ENCODE measurements at regions not wholly inside any gene's neighbourhood (a gene's known extent, or its start where the extent isn't known, plus 50 kb on each side); places are given as distances from the start of the nearest gene placed in this dataset.

DNA sequence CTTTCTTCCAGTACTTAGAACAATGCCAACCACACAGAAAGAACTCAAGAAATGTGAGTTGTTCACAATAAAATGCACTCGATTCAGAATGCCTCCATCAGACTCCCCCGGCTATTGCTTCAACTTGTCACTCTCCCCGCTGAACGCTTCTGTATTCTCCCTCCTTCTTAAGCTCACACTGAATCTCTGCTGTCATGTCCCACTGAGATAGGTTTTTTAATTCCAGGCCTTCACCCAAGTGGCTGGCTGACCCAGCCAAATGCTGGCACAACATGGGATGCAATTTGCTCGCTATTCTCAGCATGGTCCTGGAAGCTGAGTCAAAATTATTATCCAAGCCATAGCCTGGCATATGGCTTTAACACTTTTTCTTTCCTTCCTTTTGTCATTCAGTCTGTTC, 76.8 kb upstream of the SERP2 start:
- TF ChIP-seq EP300 (IDR thresholded peaks at IDR 0.05; ENCODE audit: borderline replicate concordance) (no peak), NFIC (IDR thresholded peaks at IDR 0.05) (no peak), RAD21 (IDR thresholded peaks at IDR 0.05; ENCODE audit: low read depth) (no peak), ZBTB7A (IDR thresholded peaks at IDR 0.05; ENCODE audit: low read depth) (no peak), YY1 (IDR thresholded peaks at IDR 0.05; ENCODE audit: low read depth) (no peak), TAF1 (IDR thresholded peaks at IDR 0.05; ENCODE audit: low read depth) (no peak), CEBPB (IDR thresholded peaks at IDR 0.05) (no peak), REST (IDR thresholded peaks at IDR 0.05; ENCODE audit: low read depth) (no peak)
- TF ChIP-seq, protein P1, sequence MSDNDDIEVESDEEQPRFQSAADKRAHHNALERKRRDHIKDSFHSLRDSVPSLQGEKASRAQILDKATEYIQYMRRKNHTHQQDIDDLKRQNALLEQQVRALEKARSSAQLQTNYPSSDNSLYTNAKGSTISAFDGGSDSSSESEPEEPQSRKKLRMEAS (IDR thresholded peaks at IDR 0.05), result no peak

DNA sequence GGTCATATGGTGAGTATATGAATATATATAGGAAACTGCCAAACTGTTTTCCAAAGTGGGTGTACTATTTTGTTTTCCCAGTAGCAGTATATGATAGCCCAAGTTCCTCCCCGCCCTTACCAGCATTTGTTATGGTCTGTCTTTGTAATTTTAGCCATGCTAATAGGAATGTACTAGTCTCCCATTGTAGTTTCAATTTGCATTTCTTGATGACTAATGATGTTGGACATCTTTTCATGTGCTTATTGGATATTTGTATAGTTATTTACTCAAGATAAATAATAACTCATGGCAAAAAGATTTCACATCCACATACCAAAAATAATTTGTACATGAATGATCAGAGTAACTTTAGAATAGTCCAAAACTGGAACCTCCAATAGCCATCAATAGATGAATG, 75.3 kb upstream of the SERP2 start:
- TF ChIP-seq USF1 (IDR thresholded peaks at IDR 0.05) (no peak), CREB1 (IDR thresholded peaks at IDR 0.05; ENCODE audit: low read depth) (no peak), CEBPB (IDR thresholded peaks at IDR 0.05) (no peak), RAD21 (IDR thresholded peaks at IDR 0.05; ENCODE audit: low read depth) (no peak), TEAD4 (IDR thresholded peaks at IDR 0.05) (no peak), FOXM1 (IDR thresholded peaks at IDR 0.05; ENCODE audit: borderline replicate concordance, low read depth) (no peak), ZBTB7A (IDR thresholded peaks at IDR 0.05; ENCODE audit: low read depth) (no peak), TCF12 (IDR thresholded peaks at IDR 0.05; ENCODE audit: low read depth) (no peak), TAF1 (IDR thresholded peaks at IDR 0.05; ENCODE audit: low read depth) (no peak), YY1 (IDR thresholded peaks at IDR 0.05; ENCODE audit: low read depth) (no peak), EGR1 (IDR thresholded peaks at IDR 0.05) (no peak), REST (IDR thresholded peaks at IDR 0.05; ENCODE audit: low read depth) (no peak), NFIC (IDR thresholded peaks at IDR 0.05) (no peak), EP300 (IDR thresholded peaks at IDR 0.05; ENCODE audit: borderline replicate concordance) (no peak)
- TF ChIP-seq, protein P1 (IDR thresholded peaks at IDR 0.05), result no peak

DNA sequence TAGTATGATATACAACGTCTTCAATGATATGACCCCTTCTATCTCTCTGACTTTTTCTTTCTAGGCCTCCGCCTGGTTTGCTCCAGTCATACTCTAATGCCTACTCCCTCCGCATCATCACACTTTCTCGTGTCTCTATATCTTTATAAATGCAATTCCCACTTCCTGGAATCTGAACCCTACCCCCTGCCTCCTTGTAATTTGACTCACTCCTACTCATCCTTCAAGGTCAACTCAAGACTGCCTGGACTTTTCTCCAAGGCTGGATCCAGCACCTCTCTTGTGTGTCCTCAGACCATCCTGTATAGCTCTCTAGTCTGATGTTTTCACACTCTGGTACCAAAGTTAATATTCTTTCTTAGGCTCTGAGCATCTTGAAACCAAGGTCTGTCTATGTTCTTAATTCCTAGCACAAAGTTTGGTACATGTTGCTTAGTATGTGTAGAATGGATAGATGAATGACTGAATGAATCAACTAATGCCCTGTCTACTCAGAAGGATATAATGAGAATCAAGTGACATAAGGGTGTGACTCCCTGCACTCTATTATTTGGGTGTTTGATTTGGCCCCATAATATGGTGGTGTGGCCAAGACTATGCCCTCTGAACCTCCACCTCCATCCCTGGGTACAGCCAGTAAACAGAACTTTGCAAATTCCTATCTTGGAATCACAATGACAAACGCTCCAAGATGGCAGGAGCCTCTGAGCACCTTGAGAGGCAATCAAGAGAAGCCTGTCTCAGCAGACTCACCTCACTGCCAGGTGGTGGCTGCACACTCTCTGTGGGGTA, 74.3 kb upstream of the SERP2 start:
- TF ChIP-seq EP300 (IDR thresholded peaks at IDR 0.05; ENCODE audit: borderline replicate concordance) (no peak), CEBPB (IDR thresholded peaks at IDR 0.05) (no peak), TEAD4 (IDR thresholded peaks at IDR 0.05) (no peak), RAD21 (IDR thresholded peaks at IDR 0.05; ENCODE audit: low read depth) (no peak), CREB1 (IDR thresholded peaks at IDR 0.05; ENCODE audit: low read depth) (no peak), YY1 (IDR thresholded peaks at IDR 0.05; ENCODE audit: low read depth) (no peak), NFIC (IDR thresholded peaks at IDR 0.05) (no peak), USF1 (IDR thresholded peaks at IDR 0.05) (no peak), EGR1 (IDR thresholded peaks at IDR 0.05) (no peak), REST (IDR thresholded peaks at IDR 0.05; ENCODE audit: low read depth) (no peak), TCF12 (IDR thresholded peaks at IDR 0.05; ENCODE audit: low read depth) (no peak), FOXM1 (IDR thresholded peaks at IDR 0.05; ENCODE audit: borderline replicate concordance, low read depth) (no peak), ZBTB7A (IDR thresholded peaks at IDR 0.05; ENCODE audit: low read depth) (no peak), TAF1 (IDR thresholded peaks at IDR 0.05; ENCODE audit: low read depth) (no peak)
- TF ChIP-seq, protein P1 (IDR thresholded peaks at IDR 0.05), result no peak
